Activated CD4-positive, CD25-positive, alpha-beta regulatory T cell treated with anti-CD3 and anti-CD28 coated beads, Interleukin-2, amount 50 U/mL, for 16 hours (primary cell): ENCODE measurements at regions not wholly inside any gene's neighbourhood (a gene's known extent, or its start where the extent isn't known, plus 50 kb on each side); places are given as distances from the start of the nearest gene placed in this dataset.
"Not testable (repeated sequence)": the region's sequence is repeated elsewhere in the genome, so short reads cannot be mapped to it uniquely, and the experiment has no call there.

Source experiments
- DNase-seq: peaks from one replicate; pipeline ENCODE4 v3.0.0-alpha.2; 2020; ENCODE audit warnings: low read depth, low spot score

DNA sequence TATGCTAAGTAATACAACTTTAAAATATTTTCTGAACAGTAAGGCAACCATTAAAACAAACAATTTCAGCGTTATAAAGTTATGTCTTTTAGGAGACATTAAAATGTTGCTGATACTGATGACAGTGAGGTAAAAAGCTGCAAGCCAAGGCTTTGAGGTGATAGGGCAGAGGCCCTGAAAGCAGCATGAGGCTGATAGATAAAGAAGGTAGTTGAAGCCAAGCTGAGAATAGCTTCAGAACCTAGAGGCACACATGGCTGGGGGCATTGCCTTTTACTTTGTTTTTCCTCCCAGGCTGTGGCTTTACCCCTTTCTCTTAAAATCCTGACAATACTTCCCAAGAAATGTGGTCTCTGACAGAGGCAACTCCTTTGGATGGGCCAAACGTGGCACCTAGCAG is 149.0 kb upstream of the WWC1 start:
- DNase-seq: no peak

DNA sequence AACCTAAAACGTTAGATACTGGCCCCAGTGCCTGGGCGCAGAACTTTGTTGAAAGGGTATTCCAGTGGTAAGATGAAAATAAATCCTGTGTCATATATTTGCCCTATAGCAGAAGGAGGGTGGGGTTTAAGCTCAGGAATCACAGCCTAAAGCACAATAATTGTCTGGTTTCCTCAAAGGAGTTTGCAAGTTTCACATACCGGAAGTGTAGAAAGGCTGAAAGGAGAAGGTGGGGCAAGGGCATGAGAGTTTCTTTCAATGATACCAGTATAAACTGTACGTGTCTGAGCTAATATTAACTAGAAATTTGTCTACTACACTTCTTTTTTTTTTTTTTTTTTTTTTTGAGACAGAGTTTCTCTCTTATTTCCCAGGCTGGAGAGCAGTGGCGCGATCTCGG is 147.9 kb upstream of the WWC1 start:
- DNase-seq: not testable (repeated sequence)

DNA sequence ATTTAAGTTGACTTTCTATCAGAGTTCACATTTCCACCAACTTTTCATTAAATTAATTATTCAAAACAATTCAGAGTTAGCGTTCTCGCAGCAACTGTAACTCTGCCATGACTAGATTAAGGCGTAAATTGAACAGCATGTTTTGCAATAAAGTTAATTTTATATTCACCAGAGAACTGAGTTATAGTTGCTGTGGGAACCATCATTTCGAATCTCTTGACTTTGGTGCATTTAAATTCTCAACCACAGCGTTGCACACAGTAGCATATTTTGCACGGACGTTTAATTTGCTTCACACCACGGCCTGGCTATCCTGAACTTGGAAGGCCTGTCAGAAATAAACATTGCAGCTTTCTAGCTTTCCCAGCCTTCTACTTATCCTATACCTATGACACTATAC is 144.3 kb upstream of the WWC1 start:
- DNase-seq: no peak

DNA sequence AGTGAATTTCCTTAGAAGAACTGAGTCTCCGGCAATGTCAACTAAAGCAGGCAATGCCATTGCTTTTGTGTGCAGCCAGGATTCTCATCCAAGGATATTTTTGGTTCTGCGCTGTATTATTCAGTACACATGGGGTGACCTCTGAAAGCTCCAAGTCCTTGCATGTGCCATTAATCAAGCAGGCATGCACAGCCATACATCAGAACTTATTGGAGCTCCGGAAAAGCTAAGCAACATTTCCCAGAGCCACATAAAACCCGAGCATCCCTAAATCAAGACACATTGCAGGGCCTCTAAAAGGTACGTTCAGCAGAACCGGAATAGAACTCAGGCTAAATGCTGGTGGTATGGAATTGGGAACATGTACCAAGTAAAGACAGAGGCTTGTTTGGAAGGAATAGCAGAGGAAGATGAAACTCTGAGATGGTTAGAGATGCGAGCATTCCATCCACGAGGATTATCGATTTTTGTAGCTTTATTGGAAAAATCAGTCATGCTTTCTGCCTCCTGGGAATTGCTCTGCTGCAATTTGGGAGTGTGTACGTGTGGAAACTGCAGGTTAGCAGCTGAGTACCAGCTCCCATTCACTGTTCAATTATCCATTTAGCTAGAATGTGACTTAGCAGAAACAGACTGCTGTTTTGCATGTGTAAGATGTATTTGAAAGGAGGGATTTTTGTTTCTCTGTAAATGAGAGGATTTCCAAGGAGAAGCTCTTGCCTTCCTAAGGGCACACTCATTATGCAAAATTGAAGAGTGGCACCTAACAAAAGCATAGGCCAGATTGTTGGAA is 143.7 kb upstream of the WWC1 start:
- no peak for DNase-seq

DNA sequence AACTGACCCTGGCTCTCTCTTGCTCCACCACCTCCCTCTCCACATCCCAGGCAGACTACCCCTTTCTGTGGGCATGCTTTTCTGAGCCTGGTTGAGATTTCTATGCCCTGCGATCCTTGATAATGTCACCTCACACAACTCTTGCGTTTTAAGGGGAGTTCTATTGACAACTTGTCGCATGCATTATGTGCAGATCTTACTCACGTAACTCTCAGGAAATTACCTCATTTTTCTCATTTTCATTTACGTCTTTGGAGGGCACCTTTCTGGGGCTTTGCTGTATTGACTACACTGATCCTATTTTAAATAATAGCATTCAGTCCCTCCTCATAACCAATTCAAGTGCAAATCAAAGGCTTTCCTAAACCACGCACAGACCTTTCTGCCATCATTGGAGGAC is 140.4 kb upstream of the WWC1 start:
- no peak for DNase-seq

DNA sequence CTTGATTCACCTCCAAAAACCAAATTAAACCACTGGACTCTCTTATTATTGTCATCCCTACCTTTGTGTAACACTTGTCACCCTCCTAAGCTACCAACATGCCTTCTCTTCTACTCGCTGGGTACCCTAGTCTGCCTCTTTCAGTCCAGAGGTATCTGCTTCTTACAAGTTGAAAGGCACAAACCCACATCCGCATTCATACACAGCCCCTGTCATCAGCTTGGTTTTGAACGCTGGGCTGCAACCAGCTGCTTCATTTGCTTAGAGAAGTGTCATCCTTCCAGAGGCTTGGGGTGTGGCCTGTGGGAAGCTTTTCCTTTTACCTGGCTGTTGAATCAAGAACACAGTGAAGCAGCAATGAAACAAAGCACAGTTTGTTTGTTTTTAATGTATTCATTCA is 138.8 kb upstream of the WWC1 start:
- DNase-seq: no peak

DNA sequence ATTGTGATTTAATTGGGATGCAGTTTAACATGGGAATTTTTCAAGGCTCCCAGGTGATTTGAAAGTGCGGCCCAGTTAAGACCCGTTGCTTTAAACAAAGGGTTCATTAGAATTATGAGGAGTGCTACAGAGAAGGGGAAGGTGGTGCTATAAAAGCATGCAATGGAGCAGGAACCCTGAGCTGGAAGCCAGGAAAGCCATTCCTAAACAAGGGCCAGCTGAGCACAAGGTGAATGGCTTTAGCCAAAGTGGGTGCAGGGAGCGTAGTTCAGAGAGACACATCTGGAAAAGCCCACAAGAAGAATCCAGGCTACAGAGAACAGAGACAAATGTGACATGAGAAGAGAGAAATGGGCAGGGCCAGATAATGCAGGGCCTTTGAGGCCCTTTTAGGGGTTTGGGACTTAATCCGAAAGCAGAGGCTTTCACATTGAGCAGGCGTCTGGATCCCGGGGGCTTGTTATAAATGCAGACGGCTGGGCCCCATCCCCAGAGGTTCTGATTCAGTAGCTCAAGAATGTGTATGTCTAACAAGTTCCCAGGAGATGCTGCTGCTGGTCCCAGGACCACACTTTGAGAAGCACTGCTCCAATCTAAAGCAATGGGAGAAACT is 138.1 kb upstream of the WWC1 start:
- no peak for DNase-seq

DNA sequence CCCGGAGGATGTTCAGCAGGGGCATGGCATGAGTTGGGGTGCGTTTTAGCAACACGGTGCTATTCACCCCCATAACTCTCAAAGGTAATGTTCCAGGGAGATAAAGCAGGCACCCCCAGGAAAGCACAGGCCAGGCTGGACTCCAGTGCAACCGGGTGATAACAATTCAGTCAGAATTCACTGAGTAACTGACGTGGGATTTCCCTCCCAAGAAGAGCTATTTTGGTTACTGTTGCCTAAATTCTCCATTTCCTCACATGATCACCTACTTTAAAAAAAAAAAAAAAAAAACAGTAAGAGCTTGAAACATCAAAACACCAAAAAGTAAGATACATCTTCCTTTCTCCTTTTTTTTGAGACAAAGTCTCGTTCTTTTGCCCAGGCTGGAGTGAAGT is 137.6 kb upstream of the WWC1 start:
- DNase-seq: no peak

DNA sequence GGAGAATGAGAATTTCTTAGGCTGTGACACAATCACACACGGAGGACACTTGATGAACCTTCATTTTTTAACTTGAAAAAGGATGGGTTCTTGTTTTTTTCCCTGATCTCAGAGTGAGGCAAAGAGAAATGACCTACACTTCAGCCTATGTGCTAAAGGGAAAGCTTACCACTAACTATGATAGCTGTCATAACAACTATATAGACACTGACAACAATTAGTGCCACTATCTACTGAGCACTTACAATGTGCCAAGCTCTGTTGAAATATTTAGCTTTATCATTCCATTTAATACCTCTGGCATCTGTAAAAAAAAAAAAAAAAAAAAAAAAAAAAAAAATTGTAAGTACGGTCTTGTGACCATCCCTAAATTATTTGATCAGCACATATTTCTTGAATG is 135.9 kb upstream of the WWC1 start:
- no peak for DNase-seq

DNA sequence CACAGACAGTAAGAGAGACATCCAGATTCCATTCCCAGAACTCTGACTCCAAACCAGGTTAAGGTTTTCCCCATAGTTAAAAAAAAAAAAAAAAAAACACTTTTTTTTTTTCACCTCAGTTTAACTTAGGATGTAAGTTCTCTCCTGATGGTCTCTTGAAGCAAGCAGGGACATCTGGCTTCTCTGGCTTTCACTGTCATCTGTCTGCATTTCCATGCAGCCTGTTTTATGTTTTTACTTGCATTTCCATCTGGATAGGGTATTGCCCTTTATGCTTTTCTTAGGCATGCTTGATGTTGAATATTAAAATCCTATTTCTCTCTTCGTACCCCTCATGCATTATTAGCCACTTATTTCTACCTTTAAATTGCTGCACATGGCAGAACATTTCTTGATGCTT is 135.3 kb upstream of the WWC1 start:
- no peak for DNase-seq

DNA sequence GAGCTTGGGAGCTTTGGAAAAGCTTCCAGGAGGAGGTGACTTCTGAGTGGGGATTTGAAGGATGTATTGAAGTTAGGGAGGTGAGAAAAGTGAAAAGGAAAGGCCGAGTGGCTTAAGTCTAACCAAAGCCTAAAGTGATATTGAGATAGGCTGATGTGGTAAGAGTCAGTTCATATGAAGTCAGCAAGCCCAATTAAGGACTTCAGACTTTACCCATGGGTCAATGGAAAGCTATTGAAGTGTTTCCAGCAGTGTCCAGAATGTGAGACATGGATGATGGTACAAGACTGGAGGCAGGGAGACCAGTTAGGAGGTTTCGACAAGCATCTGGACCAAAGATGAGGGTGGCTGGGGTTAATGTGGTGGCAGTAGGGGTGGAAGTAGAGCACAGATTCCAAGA is 134.3 kb upstream of the WWC1 start:
- DNase-seq: no peak

DNA sequence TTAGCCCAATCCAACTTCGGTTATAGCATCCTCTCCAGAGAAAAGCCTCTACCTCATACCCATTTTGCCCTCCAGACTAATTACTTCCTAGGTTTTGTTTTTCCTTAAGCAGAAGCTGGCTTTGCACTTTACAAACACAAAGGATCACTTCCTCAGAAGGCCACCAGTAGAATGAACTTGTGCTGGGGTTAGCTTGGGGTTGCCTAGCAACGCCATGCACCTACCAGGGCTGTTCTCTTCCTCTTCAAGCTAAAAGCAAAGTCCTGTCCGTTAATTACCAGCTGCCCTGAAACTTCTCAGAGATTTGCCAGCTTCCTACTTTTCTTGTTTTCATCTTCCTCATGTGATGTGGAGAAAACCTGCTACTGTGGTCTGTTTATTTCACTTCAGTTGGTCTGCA is 132.0 kb upstream of the WWC1 start:
- DNase-seq: no peak

DNA sequence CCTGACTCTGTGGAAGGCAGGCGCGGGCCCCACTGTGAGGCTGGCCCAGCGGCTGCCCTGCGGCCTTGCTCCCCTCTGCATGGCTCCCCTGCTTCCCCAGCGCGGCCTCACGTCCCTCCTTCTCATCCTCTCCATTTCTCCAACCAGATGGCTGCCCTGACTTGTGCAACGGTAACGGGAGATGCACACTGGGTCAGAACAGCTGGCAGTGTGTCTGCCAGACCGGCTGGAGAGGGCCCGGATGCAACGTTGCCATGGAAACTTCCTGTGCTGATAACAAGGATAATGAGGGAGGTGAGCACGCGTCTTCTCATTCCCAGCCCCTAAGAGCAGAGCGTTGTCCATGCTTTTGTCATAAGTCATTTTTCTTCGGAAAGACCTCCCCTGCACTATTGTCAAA is 129.0 kb upstream of the WWC1 start:
- DNase-seq: no peak

DNA sequence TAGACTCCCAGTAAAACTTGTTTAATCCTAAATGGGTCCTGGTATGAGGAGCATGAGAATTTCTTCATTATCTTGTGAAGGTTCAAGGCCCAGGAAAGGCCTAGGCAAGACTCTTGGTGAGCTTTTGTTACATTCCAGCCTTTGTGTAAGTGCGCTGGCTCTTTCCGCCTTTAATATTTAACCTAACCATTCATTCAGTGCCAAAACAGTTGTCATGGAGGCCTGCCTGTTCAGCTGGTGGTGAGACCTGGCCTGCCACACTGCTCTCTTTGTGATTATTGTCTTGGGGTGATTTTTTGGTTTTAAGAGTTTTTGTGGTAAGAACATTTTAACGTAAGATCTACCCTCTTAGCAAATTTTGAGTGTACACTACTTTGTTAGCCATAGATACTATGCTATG is 127.5 kb upstream of the WWC1 start:
- DNase-seq: no peak

DNA sequence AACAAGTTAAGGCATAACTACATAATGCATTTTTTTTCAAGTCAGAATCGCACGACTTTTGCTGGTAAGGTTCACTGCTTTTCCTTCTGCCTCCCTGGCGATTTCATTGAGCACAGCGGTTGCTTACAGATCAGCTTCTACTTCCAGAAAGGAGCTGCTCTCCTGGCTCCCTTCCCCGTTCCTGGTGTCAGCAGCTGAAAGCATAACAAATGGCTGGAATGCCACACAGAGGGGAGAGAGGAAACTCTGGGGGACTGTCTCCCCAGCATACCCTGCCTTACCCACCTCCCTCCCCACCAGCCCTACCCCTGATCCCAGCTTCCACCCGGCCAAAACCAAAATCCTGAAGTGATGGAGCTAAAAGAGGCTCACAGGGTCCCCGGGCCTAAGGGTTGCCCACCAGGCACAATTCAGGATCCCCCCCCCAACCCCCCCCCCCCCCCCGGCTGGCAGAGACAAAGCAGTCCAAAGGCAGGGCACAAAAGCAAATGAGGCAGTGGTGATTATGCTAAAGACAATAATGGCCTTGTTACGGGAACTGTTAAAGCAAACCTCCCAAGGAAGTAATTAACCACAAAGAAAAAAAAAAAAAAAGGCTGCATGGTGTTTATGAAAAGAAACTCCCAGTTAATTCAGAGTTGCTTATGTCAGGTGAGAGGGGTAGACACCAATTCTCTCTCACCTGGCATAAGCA is 126.1 kb upstream of the WWC1 start:
- DNase-seq: no peak

DNA sequence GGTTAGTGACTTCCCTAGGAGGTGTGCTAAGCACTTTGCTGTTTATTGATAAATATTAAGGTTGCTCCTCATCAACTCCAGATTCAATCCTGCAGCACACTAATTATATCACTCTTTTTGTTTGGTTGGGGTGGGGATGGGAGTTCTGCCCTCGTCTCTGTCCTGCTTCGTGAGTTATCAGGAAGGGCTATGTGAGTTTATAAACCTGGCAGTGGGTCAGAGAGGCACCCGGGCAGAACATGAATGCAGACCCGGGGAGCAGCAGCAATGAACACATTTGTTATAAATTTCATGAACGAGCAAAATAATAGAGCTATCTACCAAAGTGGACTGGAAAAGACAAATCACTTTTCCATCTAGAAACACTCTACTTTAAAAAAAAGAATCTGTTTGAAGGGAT is 125.5 kb upstream of the WWC1 start:
- no peak for DNase-seq

DNA sequence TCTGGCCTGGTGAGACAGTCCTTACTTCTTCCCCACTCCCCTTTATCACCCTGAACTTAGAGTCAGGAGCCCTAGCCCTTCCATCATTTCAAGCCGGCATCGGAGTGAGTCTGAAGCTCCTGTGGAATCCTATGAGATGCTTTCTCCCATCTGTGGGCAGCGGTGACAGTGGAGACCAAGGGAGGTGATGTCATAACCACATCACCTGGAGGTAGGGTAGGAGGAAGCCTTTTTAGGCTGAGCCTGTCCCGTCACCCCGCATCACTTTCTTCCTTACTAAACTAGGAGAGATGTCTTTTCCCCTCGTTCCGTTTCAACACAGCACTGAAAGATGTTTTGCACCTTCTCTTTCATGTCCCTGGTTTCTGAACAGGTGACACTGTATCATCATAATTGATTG is 124.1 kb upstream of the WWC1 start:
- DNase-seq: no peak

DNA sequence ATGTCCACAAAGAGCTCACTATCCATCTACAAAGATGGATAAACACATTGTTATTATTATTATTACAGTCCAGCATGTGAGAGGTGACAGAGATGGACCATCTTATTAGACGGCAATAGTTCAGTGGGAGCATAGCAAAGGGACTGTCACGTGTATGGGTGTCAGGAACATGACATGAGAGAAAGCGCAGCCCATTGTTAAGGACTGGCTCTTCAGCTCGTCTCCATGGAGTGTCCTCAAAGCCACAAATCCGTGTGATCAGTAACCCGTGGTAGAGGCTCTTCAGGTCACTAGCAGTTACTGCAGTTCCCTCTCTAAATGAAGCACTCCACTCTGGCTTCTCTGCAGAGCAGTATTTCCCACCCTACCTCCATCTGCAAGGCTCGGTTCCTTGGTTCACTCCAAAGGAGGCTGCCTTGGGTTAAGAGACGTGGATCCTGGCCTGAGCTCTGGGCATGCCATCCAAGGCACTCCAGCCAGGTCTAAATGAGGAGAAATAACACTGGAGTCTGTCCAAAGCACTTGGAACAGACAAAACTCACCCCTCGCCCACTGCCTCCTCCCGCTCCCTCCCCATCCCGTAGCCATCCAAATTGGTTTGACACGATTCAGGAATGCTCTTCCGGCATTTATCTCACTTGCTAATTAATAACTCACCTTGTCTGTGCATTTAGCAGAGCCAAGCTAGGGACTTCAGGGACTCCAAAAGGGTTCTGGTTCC is 122.3 kb upstream of the WWC1 start:
- DNase-seq: no peak

DNA sequence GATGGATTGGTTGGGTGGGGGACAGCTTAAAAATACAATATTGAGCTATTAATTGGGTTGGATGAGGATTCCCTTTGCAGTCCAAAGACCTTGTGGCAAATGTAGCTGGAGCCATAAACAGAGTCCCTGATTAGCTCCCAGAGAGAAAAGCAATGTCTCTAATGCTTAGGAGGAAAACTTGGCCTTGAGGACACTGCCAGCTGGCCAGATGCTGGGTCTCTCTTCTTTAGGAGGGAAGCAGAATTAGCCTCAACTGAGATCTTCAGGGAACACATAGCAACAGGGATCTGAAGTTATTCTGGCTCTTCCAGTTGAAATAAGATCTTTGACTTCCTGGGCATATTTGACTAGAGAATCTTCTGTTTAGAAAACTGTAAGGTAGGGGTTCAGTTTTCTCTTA is 121.7 kb upstream of the WWC1 start:
- DNase-seq: no peak

DNA sequence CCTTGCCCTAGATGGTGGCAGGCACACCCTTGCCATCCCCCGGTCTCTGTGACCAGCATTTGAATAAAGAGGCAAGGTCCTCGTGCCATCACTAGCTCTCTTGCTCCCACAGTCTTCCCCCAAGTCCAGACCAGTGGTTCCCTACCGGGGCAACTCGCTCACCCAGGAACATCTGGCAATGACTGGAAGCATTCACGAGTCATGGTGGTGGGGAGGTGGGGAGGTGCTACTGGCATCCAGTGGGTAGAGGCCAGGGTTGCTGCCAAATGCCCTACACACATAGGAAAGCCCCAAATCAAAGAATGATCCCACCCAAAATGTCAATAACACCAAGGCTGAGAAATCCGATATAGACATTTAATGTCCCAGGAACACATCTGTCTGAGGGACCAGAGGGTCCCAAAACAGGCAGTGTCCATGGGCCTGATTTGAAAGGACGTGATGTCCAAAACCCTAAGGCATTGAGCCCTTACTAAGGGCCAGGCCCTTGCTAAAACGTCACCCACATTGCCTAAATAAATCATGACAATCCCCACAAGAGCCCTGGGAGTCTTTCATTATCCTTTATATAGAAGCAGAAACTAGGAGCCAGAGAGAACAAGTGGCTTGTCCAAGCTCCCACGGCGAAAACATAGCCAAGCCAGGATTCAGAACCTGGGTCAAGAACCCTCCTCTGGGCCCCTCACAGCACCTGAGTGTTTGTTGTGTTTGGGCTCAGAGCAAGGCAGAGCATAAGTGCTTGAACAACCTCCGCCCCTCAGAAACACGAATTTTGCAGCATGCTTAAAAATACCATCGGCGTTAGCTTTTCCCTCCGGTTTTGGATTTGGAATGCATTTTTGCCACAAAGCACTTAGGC is 119.3 kb upstream of the WWC1 start:
- DNase-seq: no peak

DNA sequence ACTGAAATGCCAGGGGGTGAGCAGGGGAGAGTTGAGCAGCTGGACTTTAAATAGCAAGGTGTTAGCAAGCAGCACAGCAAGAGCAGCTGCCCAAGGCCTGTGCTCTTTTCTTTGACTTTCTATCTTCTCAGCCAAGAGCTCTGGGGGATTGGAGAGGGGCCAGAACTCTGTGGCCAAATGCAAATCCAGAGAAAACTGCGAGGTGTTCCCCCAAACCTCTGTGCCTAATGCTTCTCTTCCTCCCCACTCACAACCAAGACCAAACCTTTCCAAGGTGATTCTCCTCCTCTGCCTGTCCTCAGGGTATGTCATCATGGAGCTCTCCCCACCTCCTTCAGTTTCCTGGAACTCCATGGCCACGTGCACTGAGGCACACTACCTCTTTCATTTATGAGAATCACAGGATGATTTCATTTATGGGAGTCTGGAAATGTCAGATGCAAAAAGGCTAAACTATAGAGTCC is 118.7 kb upstream of the WWC1 start:
- no peak for DNase-seq
